NAMALWA (cell line): ENCODE measurements at regions not wholly inside any gene's neighbourhood (a gene's known extent, or its start where the extent isn't known, plus 50 kb on each side); places are given as distances from the start of the nearest gene placed in this dataset.
"Not testable (repeated sequence)": the region's sequence is repeated elsewhere in the genome, so short reads cannot be mapped to it uniquely, and the experiment has no call there.

Experiments
- DNase-seq: peaks from one replicate; pipeline ENCODE4 v3.0.0-alpha.2; 2015; ENCODE audit warnings: low spot score

DNA sequence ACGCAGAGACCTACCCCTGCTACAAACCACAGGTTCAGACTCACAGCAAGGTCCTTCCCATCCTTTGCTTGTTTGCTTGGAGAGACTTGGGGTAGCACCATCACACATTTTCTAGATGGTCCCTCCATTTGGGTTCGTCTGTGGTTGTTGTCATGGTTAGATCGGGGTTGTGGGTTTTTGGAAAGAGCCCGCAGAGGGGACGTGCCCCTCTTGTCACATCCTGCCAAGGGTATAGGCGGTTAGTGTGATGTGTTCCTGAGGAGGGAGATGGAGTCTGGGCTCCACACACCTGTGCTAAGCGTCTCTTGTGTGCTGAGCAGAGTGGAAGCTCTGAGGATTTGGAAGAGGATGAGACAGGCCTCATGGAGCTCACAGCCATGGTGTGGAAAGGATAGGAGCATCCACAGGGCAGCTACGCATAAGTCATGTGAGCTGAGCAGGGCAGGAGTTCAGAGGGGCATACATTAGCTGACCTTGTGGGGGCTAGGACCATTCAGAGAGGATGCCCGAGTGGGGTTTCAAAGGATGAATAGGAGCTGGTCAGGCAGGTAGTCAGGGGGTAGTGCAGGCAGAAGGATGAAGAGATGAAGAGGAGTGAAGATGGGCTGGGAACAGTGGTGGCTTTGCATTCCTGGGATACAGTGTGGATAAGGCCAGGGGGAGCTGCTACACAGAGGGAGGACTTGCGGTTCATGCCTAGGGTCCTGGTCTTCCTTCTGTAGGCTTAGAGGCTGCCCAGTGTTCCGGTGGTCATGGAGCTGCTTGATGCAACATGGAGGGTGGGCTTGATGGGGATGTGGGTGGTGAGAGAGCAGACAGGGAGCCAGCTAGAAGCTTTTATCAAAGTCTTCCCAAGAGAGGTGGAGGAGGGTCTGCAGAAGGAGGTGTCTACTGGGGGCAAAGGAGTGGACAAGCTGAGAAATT is 62.9 kb downstream of the ACKR3 start:
- no peak for DNase-seq

DNA sequence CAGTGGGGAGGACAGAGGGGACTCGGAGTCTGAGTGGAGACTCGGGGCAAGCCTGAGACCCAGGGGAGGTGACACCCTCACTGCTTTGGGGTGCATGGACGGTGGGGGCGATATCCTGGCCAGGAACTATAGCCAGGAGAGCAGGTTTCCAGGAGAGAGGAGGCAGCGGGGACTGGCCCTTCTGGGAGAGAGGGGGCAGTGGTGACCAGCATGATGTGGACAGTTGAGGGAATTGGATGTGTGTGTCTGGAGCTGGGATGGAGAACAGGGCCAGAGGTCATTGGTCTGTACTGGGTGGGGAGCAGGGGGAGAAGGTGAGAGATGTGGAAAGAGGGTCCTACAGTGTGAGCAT is 63.6 kb downstream of the ACKR3 start:
- no peak for DNase-seq

DNA sequence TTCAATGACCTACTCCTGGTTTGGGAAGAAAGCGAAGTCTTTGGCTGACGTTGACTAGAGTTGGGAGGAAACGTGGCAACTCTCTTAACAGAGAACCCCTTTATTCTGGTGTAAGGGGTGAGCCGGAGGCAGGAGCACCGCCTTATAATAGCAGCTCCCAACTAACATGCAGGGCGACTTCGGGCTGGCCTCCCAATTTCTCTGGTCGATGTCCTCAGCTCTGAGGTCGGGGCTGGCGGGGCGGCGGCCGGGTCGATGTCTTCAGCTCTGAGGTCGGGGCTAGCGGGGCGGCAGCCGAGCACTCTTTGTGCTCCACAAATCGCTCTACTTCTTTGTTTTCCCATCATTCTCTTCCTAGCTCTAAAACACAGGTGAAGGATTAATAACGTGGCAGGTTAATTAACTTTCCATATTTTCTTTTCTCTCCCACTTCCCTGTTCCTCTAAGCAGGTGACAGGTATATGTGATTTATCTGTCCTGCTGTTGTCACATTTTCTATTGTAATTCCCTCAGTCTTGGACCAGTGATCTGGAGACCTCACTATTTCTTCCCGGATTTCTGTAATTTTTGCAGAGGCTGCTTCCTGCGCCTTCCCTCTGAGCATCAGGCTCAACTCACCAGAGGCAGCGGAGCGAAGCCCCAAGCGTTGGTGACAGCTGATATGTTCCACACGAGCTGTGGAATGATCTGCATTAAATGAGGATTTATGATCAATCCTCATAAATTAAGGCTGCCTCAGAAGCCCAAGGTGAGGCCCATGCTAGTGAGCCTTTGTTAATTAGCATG is 64.3 kb downstream of the ACKR3 start:
- no peak for DNase-seq

DNA sequence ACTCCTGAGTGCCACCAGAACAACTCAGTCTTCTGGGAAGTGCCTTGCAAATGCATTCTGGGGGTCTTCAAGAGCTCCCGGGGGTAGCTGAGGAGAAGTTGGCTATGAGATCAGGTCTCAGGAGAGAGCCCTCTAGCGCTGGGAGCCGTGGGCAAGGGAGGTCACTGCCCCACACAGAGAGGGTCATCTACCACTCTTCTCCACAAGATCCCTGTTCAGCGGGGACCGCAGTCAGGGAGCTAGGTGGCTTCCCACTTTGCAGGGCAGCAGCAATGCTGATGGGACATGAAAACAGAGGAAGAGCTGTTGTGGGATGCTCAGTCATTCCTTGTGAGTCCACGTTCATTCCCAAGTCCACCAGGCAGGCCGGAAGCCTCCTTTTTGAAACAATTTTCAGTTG is 66.6 kb downstream of the ACKR3 start:
- DNase-seq: no peak

DNA sequence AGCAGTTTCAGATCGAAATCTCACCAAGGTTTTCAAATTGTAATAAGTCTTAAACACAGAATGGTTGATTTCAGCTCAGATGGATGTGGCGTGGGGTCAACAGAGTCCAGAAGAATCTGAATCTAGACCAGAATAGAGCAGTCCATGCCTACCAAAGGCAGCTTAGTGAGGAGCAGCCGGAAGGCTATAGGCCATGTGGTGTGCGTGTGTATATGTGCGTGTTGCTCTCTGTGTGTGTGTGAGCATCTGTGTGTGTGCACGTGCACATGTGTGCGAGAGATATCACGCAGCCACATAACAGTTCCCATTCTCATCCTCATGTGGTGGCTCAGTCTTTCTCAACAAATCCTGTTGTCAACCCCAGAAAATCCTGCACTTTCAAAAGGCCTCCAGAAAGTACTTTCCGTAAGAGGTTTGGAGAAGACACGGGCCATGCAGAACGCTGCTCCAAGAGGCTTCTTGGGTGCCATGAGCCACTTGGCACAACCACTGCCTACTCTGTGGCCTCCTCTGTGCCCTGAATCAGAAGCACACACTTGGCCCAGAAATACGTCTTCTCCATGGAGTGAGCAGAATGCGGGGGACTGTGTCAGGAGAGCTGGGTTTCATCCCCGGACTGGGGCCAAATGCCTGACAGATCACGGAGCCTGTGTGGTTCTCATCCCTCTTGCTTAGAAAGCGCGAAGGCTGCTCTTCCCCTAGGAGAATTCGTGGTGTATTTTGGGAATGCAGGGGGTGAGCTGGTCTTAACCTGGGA is 67.3 kb downstream of the ACKR3 start:
- DNase-seq: no peak

DNA sequence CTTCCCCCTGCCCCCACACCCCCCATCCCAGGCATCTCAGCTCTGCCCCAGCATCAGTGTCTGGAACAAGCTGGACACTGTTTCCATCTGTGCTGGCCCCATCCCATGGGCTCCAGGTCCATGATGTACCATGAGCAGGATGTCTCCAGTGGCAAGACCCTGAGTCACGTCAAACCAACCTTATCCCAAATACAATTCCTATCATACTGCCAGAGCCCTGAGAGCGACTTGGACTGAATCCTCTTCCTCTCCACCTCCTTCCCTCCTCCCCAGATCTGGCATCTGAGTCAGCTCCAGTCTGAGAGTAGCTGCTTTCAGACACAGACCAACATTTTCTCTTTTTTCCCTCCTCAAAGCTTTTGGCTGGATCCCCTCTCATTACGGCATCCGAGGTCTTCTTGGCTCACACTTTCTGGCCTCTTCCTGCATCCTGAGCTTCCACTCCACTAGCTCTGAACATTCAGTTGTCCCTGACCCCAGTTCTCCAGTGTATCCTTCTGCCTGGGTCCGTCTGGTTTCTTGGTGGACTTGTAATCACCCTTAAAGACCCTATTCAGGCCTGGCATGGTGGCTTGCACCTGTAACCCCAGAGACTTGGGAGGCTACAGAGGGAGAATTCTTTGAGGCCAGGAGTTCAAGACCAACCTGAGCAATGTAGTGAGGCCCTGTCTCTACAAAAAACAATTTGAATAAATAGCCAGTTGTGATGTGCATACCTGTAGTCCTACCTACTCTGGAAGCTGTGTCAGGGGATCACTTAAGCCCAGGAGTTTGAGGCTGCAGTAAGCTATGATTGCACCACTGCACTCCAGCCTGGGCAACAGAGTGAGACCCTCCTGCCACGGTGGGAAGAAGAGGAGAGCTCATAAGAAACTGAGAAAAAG is 68.3 kb downstream of the ACKR3 start:
- DNase-seq: no peak

DNA sequence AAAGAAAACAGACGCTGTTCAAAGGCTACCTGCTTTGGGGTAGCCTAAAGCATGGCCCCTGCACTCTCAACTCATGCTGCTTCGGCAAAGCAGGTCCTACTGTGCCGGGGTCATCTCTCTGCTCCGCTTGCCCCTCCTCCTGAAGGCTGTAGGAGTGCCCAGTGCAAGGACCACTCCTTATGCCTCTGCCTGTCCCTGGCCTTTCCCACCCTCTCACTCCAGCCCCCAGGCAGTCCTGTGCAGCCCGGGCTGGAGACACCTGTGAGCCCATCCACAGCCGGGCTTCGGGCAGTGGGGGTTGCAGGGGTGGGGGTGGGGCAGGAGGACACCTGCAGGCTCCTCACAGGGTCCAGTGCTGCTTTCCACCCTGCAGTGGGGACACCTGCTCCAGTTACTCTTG is 69.1 kb downstream of the ACKR3 start:
- no peak for DNase-seq

DNA sequence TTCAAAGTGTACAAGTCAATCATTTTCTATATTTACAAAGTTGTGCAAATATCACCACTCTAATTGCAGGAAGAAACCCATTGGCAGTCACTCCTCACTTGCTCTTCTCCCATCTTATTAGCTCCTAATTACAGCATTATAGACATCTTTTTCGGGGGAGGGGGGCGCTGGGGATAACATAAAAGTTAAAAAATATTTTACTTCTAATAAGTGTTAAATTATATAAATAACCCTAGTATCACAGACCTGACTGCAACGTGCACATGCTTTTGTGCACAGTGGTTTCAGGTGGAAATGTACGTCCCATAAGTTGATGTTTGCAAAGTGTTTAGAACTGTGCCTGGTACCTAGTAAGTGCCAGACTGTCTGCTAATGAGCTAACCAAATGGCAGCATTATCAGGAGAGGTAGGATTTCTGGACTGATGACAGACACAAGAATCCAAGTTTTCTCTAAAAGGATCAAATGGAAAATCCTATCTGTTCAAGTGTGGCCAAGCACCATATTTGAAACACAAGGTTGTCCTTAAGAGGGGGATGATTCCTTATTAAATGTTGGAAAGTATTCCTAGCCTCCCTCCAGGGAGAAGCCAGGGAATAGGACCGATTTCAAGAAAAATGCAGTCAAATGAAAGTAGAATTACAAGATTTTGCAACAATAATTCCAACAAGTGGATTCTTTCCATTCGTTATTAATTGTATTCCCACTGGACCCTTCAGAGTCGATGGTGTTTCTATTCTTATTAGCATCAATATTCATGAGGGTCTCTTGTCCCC is 70.0 kb downstream of the ACKR3 start:
- no peak for DNase-seq

DNA sequence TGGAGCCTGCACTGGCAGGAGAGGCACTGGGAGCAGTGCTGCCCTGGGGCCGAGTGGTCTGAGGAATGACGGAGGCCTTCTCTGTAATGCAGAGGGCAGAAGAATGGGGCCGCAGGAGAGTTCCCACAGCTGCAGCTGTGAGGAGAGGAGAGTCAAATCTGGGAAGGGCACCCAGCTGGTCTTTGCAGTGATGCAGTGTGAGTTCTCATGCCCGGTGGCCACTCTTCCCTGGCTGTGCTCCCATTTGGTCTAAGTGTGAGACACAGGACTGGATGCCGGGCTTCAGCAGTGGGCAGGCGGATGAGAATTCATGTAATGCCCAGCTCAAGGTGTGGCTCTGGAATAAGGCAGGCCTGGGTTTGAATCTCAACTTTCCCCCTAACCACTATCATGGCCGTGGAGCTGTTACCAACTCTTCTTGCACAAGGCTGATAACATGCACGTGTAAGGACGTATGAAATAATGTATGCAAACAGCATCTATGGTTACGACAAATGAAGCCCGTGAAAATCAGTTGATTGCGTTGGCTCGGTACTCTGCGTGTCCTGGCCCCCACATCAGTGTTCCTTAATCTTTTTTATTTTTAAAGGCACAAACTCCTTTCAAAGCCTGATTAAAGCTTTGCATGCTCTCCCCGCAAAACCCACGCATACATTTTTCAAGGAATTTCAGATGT is 71.6 kb downstream of the ACKR3 start:
- DNase-seq: no peak

DNA sequence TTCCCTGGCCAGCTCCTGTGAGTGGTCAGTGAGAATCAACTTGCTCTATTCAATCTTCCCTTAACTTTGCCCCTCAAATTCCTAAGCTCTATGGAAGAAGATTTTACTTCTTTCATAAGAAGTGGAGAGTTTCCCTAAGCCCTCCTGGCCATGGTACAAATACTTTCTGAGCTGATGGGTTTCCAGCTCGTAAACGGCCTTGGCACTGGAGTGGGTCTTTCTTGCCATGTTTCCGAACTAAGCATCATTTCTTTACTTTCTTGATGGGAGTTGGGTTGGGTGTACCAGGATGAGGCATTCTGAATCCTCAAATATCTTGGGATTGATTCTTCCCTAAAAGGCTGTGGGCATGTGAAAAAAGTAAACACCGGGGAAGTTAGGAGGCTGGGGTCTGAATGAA is 72.5 kb downstream of the ACKR3 start:
- DNase-seq: no peak

DNA sequence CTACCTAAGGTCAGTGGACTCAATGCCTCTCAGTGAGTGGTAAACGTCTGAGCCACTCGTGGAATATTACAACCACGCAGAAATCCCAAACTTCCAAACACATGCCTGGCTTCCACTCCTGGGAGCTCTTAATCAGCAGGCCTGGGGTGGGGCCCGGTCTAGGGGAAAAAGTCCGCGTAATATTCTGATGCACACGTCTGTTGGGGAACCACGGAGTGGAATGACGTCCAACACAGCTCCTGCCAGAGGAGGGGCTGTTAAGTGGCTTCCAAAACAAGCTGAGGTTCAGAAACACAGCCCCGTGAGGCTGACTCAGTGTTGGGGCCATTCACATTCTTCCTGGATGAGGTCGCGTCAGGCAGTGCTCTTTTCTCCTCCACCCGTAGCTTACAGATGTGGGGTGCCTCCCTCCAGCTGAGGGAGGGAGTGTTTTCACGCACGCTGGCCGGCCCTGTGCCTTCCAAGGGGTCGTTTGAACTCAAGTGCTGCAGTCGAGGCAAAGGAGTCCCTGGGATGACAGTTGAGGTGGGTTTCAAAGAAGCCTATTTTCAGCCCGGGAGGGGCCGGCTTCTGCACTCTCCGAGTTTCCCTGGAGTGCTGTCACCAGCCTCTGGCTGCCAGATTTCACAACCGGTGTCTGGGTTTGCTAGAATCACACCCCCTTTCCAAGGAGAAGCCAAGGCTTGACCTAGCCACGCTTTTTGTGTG is 73.1 kb downstream of the ACKR3 start:
- DNase-seq: no peak

DNA sequence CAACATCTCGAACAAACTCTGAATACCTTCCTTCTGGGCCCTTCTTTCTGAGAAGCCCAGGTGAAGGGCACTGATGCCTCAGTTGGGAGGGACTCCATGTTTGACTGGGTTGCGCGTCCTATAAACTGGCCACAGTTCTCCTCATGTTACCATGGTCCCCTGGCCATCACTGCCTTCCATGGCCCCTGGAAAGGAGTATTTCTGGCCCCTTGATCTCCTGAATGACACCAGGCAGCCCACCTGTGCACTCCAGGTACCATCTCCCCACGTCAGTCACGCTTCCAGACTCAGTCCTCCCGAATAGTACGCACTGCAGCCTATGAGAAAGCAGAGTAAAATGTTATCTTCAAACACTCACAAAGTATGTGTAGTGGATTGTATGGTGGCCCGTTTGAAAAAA is 73.9 kb downstream of the ACKR3 start:
- no peak for DNase-seq

DNA sequence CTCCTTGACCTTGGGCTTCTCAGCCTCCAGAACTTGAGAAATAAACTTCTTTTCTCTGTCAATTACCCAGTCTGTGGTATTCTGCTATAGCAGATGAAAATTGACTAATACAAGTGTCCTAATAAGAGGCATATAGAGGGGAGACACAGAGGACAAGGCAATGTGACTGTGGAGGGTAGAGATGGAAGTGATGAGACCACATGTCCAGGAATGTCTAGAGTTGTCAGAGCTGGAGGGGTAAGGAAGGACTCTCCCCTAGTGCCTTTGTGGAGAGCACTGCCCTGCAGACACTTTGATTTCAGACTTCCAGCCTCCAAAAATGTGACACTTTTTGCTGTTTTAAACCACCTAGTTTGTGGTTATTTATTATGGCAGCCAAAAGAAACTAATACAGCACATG is 74.4 kb downstream of the ACKR3 start:
- DNase-seq: no peak

DNA sequence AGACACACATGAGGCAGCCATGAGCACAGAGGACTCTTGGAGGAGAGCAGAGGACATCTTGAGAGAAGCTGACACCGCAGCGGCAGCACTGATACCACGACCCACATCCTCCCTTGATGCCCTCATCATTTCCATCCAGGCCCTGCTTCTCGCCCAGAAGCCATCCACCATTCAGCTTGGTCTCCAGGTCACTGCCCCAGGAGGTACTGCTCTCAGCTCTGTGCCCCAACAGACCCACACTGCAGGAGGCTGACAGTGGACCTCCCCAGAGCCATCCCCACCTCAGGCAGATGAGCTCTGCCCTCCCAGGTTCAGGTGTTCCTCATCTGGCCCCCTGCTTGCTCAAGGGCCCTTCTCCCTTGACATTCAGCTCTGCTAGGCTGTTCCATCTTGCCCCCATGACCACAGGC is 74.9 kb downstream of the ACKR3 start:
- DNase-seq: no peak

DNA sequence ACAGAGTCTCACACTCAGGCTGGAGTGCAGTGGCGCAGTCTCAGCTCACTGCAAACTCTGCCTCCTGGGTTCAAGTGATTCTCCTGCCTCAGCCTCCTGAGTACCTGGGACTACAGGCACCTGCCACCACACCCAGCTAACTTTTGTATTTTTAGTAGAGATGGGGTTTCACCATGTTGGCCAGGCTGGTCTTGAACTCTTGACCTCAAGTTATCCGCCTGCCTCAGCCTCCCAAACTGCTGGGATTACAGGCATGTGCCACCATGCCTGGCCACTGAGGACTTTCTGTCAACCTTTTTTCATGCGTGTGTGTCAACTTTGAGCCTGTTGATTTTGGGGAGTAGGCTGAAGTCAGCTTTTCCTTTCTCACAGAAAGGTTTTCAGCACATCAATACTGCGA is 75.5 kb downstream of the ACKR3 start:
- not testable (repeated sequence) for DNase-seq

DNA sequence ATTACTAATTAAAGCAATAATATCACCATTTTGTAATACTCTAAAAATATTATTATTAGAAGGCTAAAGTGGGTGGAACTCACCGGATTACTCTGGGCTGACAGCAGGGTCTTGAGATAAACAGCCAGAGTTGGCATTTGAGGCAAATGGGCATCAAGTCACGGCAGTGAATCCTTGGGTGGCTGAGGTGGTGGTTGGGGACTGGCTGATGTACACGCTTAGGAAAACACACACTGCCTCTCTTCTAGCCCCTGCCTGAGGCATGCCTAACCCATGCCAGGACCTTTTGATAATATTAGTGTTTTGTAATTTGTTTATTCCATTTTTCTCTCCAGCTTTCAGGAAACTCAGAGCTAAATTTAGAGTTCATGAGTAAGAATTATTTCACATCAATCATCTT is 76.8 kb downstream of the ACKR3 start:
- DNase-seq: no peak

DNA sequence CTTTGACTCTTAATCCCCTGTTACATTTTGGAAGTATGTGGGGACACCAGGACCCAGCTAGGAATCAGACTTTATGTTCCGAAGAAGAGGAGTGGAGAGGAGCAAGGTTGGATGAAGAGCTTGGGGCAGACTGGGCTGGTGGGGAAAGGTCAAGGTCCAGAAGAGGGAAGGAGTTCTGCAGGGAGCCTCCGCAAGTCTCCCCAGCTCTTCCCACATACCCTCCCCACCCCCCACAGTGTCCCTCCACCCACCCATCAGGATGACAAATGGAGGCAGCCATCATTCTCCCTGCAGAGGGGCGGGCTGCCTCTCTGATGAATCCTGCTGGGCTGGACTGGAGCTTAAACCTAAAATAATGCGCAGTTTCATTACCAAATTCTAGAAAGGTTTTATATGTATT is 77.2 kb downstream of the ACKR3 start:
- no peak for DNase-seq

DNA sequence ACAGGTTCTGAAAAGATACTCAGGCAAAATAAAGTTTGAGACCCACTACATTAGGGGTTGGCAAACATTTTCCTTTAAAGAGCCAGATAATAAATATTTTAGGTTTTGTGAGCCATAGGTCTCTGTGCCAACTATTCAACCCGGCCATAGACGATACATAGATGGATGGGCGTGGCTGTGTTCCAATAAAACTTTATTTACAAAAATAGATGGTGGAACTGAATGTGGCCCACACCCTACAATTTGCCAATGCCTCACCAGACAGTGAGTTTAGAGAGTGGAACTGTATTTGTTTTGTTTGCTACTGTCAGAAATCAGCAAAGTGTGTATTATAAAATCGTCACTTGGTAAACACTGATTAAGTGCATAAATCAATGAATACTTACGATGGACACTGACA is 78.0 kb downstream of the ACKR3 start:
- no peak for DNase-seq

DNA sequence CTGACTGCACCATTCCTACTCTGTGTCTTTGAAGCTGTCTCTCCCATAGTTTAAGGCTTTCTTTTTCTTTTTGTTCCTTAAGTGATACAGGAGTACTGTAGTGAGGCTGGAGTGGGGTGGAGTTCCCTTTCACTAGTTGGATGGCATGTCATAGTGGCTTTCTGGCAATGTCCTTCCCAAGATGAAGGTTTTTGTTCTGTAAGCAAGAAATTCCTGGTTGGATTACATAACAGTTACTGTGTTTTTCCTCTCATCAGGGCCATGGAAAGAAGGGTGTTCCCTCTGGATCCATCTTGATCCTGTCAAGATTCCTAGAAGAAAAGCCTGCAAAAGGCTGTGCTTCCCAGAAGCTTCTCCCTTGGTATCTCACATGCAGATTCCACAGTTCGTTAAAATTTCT is 84.2 kb downstream of the ACKR3 start:
- no peak for DNase-seq

DNA sequence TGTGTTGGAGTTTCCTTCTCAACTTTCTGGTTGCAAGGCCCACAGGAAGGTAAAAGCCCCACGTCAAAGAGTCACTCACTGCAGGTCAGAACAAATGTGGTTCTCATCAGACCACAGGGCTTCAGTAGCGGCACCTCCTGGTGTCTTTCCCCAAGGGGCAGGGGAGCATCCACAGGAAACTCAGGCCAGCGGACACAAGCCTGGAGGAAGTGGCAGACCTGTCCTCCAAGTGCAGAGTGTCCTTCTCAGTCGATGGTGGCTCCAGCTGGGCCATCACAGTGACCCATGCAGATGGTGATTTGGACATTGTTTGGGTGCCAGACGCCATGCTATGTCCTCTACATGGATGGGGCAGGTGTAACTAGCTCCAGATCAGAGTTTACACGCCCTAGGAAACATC is 84.9 kb downstream of the ACKR3 start:
- no peak for DNase-seq
